ENCODE measurements at regions not wholly inside any gene's neighbourhood (a gene's known extent, or its start where the extent isn't known, plus 50 kb on each side); places are given as distances from the start of the nearest gene placed in this dataset.
"Not testable (repeated sequence)": the region's sequence is repeated elsewhere in the genome, so short reads cannot be mapped to it uniquely, and the experiment has no call there.

DNA sequence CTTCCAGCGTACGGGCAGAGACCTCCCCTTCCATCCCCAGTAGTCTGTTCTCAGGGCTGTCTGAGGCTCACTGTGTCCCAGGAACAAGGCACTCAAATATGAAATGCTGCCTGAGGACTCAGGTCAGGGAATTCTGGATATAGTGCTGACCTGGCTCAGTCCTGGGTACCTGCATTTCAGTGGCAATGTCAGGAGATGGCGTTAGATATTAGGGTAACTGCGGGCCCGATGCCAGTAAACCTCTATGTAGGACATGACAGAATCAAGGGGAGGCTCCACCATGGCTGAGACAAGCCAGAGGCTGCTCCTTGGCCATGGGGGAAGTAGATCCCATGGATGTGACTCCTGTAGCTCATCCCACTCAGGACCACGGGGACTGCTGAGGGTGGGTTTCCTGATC lies 131.7 kb downstream of the ZNF280B start:
- H2BK15ac ChIP-seq (ENCODE audit: low read depth, low read length); in situ Hi-C loops (cut with MboI; ENCODE audit: low sequenced_read_pairs); H3K9me3 ChIP-seq (ENCODE audit: control insufficient read depth, insufficient read depth, low read length); H3K23ac ChIP-seq (ENCODE audit: low read depth, low read length); H3K14ac ChIP-seq (replicated peaks; ENCODE audit: low read depth, low read length); H3K4me1 ChIP-seq (ENCODE audit: control insufficient read depth, insufficient read depth, low read length); POLR2A ChIA-PET (ENCODE audit: unreplicated experiment); intact Hi-C loops (cut with micrococcal nuclease); DNase-seq; H3K4me2 ChIP-seq (ENCODE audit: low read depth, low read length); H3K18ac ChIP-seq (ENCODE audit: low read depth, low read length); H2BK120ac ChIP-seq (ENCODE audit: low read depth, low read length); dilution Hi-C loops (cut with HindIII; ENCODE audit: low sequenced_read_pairs, unreplicated experiment); H3K9ac ChIP-seq (ENCODE audit: low read depth, low read length); BruUV-seq (replicated peaks); H4K20me1 ChIP-seq (ENCODE audit: insufficient read depth, low read length); H2BK20ac ChIP-seq (ENCODE audit: low read depth, low read length); H2BK5ac ChIP-seq (ENCODE audit: low read depth, low read length, poor library complexity, severe bottlenecking); H3K27me3 ChIP-seq (ENCODE audit: control insufficient read depth, insufficient read depth, low read length); H3K56ac ChIP-seq (ENCODE audit: extremely low read depth, insufficient read depth, low read length); H3K4ac ChIP-seq (ENCODE audit: low read depth, low read length); H3K79me1 ChIP-seq (ENCODE audit: low read depth in 1 of 2, low read length in 2 of 2); H2AFZ ChIP-seq (replicated peaks; ENCODE audit: low read length, poor library complexity); H4K8ac ChIP-seq (ENCODE audit: low read depth in 2 of 2, low read length in 2 of 2); ATAC-seq (ENCODE audit: low read depth); H3K36me3 ChIP-seq (ENCODE audit: control insufficient read depth, insufficient read depth, low read length); H4K5ac ChIP-seq (ENCODE audit: low read depth, low read length); H4K91ac ChIP-seq (ENCODE audit: insufficient read depth, low read depth, low read length); H3K9me1 ChIP-seq (ENCODE audit: insufficient read depth, low read length); H2AK9ac ChIP-seq (replicated peaks; ENCODE audit: low read depth, low read length, poor library complexity); H3K4me3 ChIP-seq (ENCODE audit: insufficient read depth, low read depth, low read length); H2AK5ac ChIP-seq (ENCODE audit: low read depth, low read length); CTCF ChIA-PET; H3K27ac ChIP-seq (ENCODE audit: insufficient read depth, low read length): not testable (repeated sequence)
- 33% methylated on average over 3 of the region's 6 CpGs; no CpG with 5 or more reads in 1 of the 2 experiments for WGBS, 2 experiments (ENCODE audit: extremely low coverage in 2 of 2, insufficient read length in 1 of 2)

All from IMR-90 (cell line).